IPS-NIHi7 (cell line): ENCODE measurements at regions not wholly inside any gene's neighbourhood (a gene's known extent, or its start where the extent isn't known, plus 50 kb on each side); places are given as distances from the start of the nearest gene placed in this dataset.

Experiments used
- DNase-seq: peaks from one replicate; pipeline ENCODE4 v3.0.0; 2012; ENCODE audit warnings: mixed read lengths; ENCODE audit errors: extremely low spot score

DNA sequence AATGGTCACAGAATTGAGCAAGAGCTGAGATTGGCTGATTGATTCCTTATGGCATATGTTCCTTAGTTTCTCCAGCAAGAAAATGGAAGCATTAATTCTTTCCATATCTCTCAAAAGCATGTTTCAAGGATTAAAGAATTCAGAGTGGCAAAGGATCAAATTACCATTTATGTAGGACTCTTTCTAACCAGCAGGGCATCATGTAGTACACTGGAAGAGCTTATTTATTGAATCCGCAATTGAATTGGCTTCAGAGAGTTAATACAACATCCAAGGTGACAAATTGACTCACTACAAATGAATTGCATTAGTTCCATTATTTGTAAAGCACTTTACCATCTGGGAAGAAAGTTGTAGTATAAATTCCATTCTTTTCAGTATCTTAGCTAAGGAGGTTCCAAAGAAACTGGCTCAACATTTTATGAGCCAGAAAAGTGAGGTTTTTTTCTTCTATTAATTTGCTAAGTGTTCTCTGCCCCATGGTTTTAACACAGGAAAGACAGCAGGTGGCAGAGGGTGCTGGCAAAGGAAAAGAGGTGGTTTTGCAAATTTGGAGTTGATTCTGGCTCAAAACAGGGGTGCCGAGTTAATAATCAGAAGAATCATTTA lies 409.9 kb downstream of the MTX2 start:
- no peak for DNase-seq

- DNase-seq, result no peak
These were observed 411.8 kb downstream of the MTX2 start for GRCh38 chr2:176680916-176681516.

GRCh38 chr2:176681584-176682115 lies 412.4 kb downstream of the MTX2 start:
- DNase-seq, result no peak

DNA sequence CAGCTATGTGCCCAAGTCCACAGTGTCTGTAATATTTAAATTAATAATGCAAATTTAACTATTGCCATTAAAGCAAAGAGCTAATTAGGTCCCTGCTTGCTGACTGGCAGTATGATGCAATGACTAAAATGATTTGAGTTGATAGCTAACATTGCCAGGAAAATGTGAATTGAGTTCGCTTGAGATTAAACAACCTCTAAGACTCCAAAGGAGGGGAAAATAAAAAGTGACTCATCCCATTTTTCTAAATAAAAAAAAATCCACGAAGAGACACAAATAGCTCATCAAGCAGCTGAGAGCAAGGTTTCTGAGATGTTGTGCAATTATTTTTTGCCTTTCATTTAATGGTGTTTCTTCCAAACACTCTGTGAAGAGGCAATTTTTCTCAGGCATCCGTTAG lies 413.0 kb downstream of the MTX2 start:
- no peak for DNase-seq

DNA sequence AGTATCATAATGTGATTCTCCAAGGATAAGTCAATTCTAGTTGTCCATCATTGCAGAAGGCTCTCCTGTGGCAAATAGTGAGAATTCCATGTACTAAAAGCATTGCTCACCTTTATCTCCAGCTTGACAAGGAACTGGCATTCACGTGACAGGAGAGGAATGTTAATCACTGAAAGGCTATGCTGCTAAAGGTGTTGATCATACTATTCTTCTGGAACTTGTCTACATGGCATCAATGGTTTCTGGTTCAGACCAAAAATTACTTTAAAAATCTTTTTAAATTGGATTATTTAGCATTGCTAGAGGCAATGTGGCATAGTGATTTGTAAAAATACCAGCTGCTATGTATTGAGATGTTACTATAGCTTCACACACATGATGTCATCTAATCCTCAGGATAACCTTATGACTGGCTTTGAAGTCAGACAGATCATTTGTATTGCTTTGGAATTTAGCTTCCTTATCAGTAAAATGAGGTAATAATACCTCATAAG lies 414.4 kb downstream of the MTX2 start:
- no peak for DNase-seq

- no peak for DNase-seq
These were observed 416.7 kb downstream of the MTX2 start for GRCh38 chr2:176685908-176686307.

GRCh38 chr2:176686328-176686727 lies 417.1 kb downstream of the MTX2 start:
- no peak for DNase-seq

DNA sequence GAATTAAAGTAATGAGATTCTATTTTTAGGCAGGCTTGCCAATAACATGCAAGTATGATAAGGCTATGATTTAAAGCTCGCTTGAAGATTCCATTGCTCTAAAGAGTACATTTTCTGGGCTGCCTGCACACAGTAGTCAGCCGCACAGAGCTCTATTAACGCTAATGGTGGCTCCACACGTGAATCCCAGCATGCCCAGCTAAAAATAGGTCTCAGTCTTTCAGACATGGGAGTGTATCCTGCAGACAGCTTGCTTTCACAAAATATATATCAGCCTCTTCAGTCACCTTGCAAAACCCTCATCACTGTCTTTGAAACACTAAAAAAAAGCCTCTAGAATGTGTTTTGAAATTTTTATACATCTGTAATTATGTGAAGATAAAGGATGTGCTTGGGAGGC lies 418.1 kb downstream of the MTX2 start:
- no peak for DNase-seq

- DNase-seq, result no peak
These were observed 418.7 kb downstream of the MTX2 start for GRCh38 chr2:176687944-176688343.

- no peak for DNase-seq
These were observed 420.5 kb downstream of the MTX2 start for GRCh38 chr2:176689711-176690110.

- DNase-seq, result no peak
These were observed 422.2 kb downstream of the MTX2 start for GRCh38 chr2:176691471-176691870.

- no peak for DNase-seq
These were observed 423.3 kb downstream of the MTX2 start for GRCh38 chr2:176692533-176692932.

- DNase-seq, result no peak
These were observed 429.9 kb downstream of the MTX2 start for GRCh38 chr2:176699098-176699497.

DNA sequence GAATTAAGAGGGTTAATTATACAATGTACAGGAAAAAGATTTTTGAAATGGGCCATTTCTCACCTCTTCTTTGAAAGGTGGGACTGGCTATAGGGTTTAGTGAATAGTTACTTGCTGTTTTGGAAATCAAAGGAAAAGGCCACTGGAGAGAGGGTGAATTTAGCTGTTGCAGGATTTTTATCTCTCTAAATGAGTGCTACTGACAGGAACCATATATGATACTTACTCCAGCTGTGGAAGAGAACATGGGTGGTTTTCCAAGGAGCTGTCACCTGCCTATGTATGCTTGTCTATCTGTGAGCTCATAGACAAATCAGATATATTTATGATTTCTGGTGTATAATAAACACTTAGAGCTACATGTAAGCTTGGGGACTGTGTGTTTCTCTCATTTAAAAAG lies 430.4 kb downstream of the MTX2 start:
- no peak for DNase-seq

GRCh38 chr2:176702131-176702530 lies 432.9 kb downstream of the MTX2 start:
- no peak for DNase-seq

GRCh38 chr2:176704282-176704858 lies 435.1 kb downstream of the MTX2 start:
- DNase-seq, result no peak

- DNase-seq, result no peak
These were observed 440.1 kb downstream of the MTX2 start for GRCh38 chr2:176709149-176709951.

- DNase-seq, result no peak
These were observed 440.7 kb downstream of the MTX2 start for GRCh38 chr2:176709991-176710390.

- DNase-seq, result no peak
These were observed 441.5 kb downstream of the MTX2 start for GRCh38 chr2:176710657-176711186.

DNA sequence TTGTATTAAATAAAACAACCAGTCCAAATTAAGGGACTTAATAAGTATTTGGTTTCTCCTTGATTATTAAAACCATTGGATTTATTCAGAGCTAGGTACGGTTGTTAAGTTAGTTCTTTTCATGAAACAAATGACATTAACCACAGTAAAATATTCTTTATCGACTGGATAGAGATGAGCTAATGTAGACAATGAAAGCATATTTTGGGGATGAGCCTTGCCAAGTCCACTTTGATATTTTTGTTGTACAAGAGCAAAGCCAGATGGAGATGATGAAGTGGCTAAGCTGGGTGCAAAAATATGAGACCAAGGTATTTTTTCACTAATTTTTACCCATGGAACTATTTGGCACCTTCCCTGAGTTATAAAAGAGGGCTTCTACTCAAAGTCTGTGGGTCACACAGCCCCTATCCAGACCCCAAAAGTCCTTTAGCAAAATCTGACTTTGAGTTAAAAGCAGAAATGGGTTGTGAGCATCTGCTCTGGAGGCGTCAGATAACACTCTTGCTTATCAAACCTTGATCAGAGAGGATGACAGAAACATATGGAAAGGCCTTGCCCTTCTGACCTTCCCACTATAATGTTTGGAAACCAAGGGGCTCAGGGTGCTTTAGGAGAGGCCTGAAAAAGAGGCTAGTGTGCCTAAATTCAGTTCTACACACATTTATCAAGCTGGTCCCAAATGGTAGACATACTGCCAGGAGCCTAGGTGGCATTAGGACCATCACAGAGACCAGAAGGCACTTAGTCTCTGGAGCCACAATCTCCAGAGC lies 456.8 kb downstream of the MTX2 start:
- no peak for DNase-seq

GRCh38 chr2:176727696-176728095 lies 458.5 kb downstream of the MTX2 start:
- DNase-seq, result no peak
